ENCODE measurements at regions not wholly inside any gene's neighbourhood (a gene's known extent, or its start where the extent isn't known, plus 50 kb on each side); places are given as distances from the start of the nearest gene placed in this dataset.

DNA sequence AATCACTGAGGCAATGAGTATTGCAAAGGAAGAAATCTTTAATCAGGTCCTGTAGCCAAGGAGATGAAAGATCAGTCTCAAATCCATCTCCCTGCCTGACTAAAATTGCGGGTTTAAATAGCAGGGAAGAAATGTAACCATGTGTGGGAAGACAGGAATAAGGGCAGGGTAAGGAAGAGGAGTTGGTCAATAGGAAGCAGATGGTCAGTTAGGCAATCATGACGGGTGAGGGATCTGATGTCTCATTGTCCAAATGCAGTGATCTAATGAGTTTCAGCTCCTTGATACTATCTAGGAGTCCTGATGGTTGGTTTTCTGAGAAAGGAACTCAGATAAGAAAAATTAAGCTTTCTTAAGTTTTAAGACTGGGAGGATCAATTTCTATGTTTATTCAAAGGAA is 200.8 kb downstream of the SPATA18 start:
- Histone ChIP-seq H3K27ac (ENCODE audit: low read depth in 1 of 2, low read length in 2 of 2) (no peak overlapping the region), H3K9me3 (ENCODE audit: control insufficient read depth in 4 of 4, low read length in 3 of 4) (peaks cover 0 to 2% (median 0%) of the 10 kb centered on the region in 4 donors), H3K9ac (ENCODE audit: low read depth in 1 of 2, low read length in 2 of 2) (no peak overlapping the region), H3K27me3 (ENCODE audit: control insufficient read depth in 4 of 4, insufficient read depth in 4 of 4, low read length in 3 of 4) (no peaks in the 10 kb centered on the region), H3K4me3 (ENCODE audit: low read depth in 1 of 3, low read length in 3 of 3) (no peak overlapping the region), H3K4me1 (ENCODE audit: control insufficient read depth in 4 of 4, insufficient read depth in 4 of 4, low read length in 3 of 4) (peaks cover 0 to 3% (median 0%) of the 10 kb centered on the region in 4 donors), H3K36me3 (ENCODE audit: control insufficient read depth in 4 of 4, insufficient read depth in 3 of 4, low read depth in 1 of 4, low read length in 3 of 4) (no peaks in the 10 kb centered on the region)
- TF ChIP-seq, protein P1, sequence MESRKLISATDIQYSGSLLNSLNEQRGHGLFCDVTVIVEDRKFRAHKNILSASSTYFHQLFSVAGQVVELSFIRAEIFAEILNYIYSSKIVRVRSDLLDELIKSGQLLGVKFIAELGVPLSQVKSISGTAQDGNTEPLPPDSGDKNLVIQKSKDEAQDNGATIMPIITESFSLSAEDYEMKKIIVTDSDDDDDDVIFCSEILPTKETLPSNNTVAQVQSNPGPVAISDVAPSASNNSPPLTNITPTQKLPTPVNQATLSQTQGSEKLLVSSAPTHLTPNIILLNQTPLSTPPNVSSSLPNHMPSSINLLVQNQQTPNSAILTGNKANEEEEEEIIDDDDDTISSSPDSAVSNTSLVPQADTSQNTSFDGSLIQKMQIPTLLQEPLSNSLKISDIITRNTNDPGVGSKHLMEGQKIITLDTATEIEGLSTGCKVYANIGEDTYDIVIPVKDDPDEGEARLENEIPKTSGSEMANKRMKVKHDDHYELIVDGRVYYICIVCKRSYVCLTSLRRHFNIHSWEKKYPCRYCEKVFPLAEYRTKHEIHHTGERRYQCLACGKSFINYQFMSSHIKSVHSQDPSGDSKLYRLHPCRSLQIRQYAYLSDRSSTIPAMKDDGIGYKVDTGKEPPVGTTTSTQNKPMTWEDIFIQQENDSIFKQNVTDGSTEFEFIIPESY (IDR thresholded peaks at IDR 0.05), result no peak
- TF ChIP-seq, protein P2, sequence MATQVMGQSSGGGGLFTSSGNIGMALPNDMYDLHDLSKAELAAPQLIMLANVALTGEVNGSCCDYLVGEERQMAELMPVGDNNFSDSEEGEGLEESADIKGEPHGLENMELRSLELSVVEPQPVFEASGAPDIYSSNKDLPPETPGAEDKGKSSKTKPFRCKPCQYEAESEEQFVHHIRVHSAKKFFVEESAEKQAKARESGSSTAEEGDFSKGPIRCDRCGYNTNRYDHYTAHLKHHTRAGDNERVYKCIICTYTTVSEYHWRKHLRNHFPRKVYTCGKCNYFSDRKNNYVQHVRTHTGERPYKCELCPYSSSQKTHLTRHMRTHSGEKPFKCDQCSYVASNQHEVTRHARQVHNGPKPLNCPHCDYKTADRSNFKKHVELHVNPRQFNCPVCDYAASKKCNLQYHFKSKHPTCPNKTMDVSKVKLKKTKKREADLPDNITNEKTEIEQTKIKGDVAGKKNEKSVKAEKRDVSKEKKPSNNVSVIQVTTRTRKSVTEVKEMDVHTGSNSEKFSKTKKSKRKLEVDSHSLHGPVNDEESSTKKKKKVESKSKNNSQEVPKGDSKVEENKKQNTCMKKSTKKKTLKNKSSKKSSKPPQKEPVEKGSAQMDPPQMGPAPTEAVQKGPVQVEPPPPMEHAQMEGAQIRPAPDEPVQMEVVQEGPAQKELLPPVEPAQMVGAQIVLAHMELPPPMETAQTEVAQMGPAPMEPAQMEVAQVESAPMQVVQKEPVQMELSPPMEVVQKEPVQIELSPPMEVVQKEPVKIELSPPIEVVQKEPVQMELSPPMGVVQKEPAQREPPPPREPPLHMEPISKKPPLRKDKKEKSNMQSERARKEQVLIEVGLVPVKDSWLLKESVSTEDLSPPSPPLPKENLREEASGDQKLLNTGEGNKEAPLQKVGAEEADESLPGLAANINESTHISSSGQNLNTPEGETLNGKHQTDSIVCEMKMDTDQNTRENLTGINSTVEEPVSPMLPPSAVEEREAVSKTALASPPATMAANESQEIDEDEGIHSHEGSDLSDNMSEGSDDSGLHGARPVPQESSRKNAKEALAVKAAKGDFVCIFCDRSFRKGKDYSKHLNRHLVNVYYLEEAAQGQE (IDR thresholded peaks at IDR 0.05), result no peak
- no peak for DNase-seq (ENCODE audit: low spot score)
- whole genome bisulfite sequencing, result 78% methylated on average over 2 of the region's 2 CpGs

- H3K4me1 ChIP-seq (ENCODE audit: control insufficient read depth in 4 of 4, insufficient read depth in 4 of 4, low read length in 3 of 4), result peaks cover 0 to 2% (median 0%) of the 10 kb centered on the region in 4 donors
- DNase-seq (ENCODE audit: low spot score), result no peak
- 65% methylated on average over 5 of the region's 5 CpGs for WGBS
- peaks cover 0 to 2% (median 0%) of the 10 kb centered on the region in 4 donors for H3K9me3 ChIP-seq (ENCODE audit: control insufficient read depth in 4 of 4, low read length in 3 of 4)
- TF ChIP-seq, protein P3, sequence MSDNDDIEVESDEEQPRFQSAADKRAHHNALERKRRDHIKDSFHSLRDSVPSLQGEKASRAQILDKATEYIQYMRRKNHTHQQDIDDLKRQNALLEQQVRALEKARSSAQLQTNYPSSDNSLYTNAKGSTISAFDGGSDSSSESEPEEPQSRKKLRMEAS (IDR thresholded peaks at IDR 0.05), result no peak
- TF ChIP-seq HNF4A (conservative IDR thresholded peaks at IDR 0.05) (no peak), FOXA2 (IDR thresholded peaks at IDR 0.05) (no peak), YY1 (IDR thresholded peaks at IDR 0.05) (no peak), GABPA (IDR thresholded peaks at IDR 0.05 in 1 of 2, conservative IDR thresholded peaks at IDR 0.05 in 1 of 2) (no peak), CTCF (IDR thresholded peaks at IDR 0.05; ENCODE audit: low read depth, low read length, missing input control) (no peak), TAF1 (conservative IDR thresholded peaks at IDR 0.05) (no peak), RXRA (IDR thresholded peaks at IDR 0.05) (no peak)
- TF ChIP-seq, protein P2 (IDR thresholded peaks at IDR 0.05), result no peak
- H3K4me3 ChIP-seq (ENCODE audit: low read depth in 1 of 3, low read length in 3 of 3), result no peak overlapping the region
- H3K27ac ChIP-seq (ENCODE audit: low read depth in 1 of 2, low read length in 2 of 2), result no peak overlapping the region
- H3K9ac ChIP-seq (ENCODE audit: low read depth in 1 of 2, low read length in 2 of 2), result no peak overlapping the region
- H3K27me3 ChIP-seq (ENCODE audit: control insufficient read depth in 4 of 4, insufficient read depth in 4 of 4, low read length in 3 of 4), result no peaks in the 10 kb centered on the region
- H3K36me3 ChIP-seq (ENCODE audit: control insufficient read depth in 4 of 4, insufficient read depth in 3 of 4, low read depth in 1 of 4, low read length in 3 of 4), result no peaks in the 10 kb centered on the region
Measured at GRCh38 chr4:52253025-52253424, 201.9 kb downstream of the SPATA18 start.

Measured in liver (tissue), 8 donors.